Activated CD8-positive, alpha-beta memory T cell treated with anti-CD3 and anti-CD28 coated beads, Interleukin-2, amount 50 U/mL, for 4 hours (primary cell): ENCODE measurements at regions not wholly inside any gene's neighbourhood (a gene's known extent, or its start where the extent isn't known, plus 50 kb on each side); places are given as distances from the start of the nearest gene placed in this dataset.

Experiments used
- DNase-seq: peaks from one replicate; pipeline ENCODE4 v3.0.0-alpha.2; 2020

- DNase-seq, result no peak
Measured at GRCh38 chr2:172333235-172333977, 94.0 kb upstream of the ITGA6 start.

GRCh38 chr2:172333978-172334330 lies 93.4 kb upstream of the ITGA6 start:
- DNase-seq, result no peak

GRCh38 chr2:172334988-172335387 lies 92.4 kb upstream of the ITGA6 start:
- no peak for DNase-seq

- DNase-seq, result no peak
Measured at GRCh38 chr2:172335736-172336135, 91.7 kb upstream of the ITGA6 start.

DNA sequence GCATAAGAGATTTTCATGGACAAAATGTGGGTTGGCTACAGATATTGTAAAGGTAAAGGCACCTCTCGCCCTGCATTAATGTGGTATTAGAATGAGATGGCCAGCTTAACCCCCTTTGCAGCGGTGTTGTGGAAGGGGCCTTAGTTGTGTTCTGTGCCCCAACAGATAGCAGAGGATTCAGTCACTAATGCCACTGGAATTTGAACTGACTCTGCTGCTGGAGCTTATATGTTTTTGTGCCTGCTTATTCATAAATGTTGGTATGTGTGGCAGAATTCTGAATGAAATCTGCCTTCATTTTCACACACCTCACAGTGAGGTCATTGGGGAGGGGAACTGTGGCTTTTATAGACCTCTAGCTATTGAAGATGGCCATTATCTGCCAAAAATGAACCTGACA lies 90.7 kb upstream of the ITGA6 start:
- DNase-seq, result no peak

GRCh38 chr2:172339371-172340010 lies 87.9 kb upstream of the ITGA6 start:
- no peak for DNase-seq

- DNase-seq, result no peak
Measured at GRCh38 chr2:172340394-172340793, 87.0 kb upstream of the ITGA6 start.

DNA sequence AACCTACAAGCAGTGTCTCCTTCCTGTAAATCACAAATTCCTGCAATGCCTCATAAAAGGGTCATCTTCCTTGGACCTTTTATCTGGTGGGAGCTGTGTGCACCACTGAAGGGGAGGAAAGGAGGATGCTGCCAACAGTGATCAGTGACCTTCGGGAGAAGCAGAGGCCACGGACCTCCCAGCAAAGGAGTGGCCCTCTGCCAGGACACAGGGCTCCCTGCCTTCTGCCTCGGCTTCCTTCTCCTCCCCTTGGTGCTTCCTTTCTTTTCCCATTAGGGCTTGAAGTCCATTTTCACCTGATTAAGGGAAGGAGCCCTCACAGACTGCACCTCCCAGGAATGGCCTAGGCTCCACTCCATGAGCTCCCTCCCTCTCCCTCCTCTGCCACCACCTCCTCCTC lies 85.3 kb upstream of the ITGA6 start:
- no peak for DNase-seq

GRCh38 chr2:172342611-172343010 lies 84.8 kb upstream of the ITGA6 start:
- DNase-seq, result no peak

DNA sequence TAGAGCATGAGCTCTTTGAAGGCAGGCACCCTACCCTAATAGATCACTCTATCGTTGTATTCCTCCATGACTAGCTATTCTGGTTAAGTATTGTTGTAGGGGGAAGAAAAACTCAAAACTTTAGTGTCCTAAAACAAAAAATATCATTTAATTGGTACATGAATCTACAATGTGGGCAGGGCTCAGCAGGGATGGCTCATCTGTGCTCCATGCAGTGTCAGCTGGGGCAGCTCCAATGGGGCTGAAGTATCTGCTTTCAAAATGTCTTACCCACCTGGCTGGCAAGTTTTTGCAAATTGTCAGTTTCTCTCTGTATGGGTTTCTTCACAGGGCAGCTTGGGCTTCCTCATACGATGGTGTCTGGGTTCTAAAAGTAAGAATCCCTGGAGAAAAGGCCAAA lies 83.2 kb upstream of the ITGA6 start:
- no peak for DNase-seq

DNA sequence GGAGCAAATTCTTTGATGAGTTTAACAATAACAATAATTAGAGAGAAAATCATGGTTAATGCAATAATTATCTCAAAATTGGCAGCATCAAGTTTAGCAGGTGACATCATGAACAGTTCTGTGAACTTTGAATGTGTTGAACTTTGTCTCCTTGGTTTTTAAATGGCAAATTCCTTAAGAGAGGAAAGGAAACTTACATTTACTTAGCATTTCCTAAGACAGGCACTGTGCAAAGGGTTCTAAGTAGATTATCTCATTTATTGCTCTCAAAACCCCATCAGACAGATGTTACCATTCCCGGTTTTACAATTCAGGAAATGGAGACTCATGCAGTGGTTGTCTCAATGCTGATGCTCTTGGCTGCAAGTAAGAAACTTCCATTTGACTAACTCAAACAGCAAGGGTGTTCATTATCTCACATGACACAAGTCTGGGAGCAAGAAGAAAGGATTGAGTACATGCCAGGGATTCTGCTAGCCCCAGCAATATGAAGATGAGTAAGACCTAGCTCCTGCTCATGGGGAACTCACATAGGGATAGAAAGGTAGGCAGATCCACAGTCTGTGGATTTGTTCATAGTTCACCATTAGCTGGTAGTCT lies 81.3 kb upstream of the ITGA6 start:
- no peak for DNase-seq

- DNase-seq, result no peak
Measured at GRCh38 chr2:172348555-172349288, 78.7 kb upstream of the ITGA6 start.

GRCh38 chr2:172350839-172351479 lies 76.4 kb upstream of the ITGA6 start:
- DNase-seq, result no peak

GRCh38 chr2:172351586-172351985 lies 75.8 kb upstream of the ITGA6 start:
- no peak for DNase-seq

DNA sequence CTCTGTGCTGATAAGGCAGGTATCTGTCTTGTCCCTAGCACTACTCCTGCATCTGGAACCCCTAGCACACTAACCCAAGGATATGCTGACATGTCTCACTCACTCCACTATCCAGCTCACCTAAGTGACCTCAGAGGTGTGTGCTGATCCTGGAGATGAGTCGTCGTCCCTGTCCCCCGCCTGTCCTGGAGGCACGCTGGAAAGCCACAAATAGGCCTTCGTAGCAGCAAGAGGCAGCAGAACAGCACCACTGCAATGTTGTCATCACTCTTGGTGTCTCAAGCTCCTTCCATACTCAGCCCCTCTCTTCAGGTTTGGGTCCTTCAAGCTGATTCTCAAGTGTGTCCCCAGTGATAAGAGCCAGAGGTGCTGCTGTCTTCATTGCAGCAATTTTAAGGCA lies 73.0 kb upstream of the ITGA6 start:
- no peak for DNase-seq

- DNase-seq, result no peak
Measured at GRCh38 chr2:172357442-172357841, 69.9 kb upstream of the ITGA6 start.

- DNase-seq, result no peak
Measured at GRCh38 chr2:172358691-172359556, 68.5 kb upstream of the ITGA6 start.

DNA sequence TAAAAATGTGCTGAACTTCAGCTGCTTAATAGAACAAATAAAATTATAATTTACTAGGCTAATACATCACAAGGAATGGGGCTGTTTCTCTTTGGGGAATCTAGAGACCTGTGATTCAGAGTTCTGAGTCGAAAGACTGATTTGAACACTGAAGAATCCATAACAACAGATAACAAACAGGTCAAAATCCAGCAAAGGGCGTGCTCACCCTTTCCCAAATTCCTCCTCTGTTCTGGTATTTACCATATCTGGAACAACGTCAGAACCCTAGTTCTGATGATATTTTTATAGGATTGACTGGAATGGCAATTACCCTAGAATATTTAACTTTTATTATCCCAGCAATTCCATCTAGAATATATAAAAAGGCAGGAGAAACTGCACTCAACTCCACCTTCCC lies 66.0 kb upstream of the ITGA6 start:
- no peak for DNase-seq

DNA sequence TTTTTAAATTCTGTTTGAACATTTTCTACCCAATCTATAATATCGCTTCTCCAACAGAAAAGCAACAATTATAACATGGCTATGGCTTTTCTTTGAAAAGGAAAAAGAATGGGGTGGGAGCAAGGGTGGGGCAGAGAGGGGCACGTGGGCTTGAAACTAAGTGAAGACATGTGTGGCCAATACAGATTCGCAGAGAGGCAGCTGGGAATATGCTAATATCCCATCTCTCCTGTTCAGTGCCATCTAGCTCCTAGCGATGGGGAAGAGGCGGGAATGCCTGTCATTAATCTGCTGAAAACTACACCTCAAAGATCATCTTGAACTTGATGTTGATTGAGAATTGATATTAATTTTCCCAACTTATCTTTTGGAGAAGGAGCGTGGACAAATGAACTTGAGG lies 65.5 kb upstream of the ITGA6 start:
- DNase-seq, result no peak

GRCh38 chr2:172364261-172364660 lies 63.1 kb upstream of the ITGA6 start:
- no peak for DNase-seq

DNA sequence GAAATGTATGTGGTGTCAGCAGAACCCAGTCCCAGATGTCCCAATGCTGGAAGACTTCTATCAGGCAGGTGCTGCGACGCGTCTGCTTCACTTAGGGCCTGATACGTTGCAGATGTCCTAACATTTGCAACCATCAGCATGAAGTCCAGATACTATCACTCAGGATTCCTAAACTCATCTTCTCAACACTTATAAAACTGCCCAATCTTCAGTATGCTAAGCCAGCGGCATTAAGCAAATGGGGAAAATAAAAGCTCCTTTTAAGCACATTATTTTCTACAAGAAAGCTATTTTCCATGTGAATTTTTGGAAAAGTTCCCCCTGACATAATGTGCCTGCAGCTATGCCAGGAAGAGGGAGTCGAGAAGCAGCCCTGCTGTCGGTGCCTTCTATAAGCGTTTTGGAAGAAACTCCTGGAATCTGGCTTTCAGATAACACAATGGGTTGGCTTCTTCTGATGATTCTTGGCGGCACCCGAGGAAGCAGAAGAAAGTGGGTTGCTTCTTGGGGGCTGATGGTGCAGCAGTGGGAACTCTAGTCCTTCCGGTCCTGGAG lies 60.7 kb upstream of the ITGA6 start:
- DNase-seq, result no peak
